ENCODE measurements at regions not wholly inside any gene's neighbourhood (a gene's known extent, or its start where the extent isn't known, plus 50 kb on each side); places are given as distances from the start of the nearest gene placed in this dataset.

- no peak for TF ChIP-seq POLR2A (IDR thresholded peaks at IDR 0.05)
- TF ChIP-seq POLR2AphosphoS5 (IDR thresholded peaks at IDR 0.05), result no peak
- no peak for TF ChIP-seq CTCF (IDR thresholded peaks at IDR 0.05)
These were observed 238.1 kb upstream of the SETMAR start for GRCh38 chr3:4065085-4065484.
